Heart left ventricle (tissue), 13 donors: ENCODE measurements at regions not wholly inside any gene's neighbourhood (a gene's known extent, or its start where the extent isn't known, plus 50 kb on each side); places are given as distances from the start of the nearest gene placed in this dataset.

ENCODE experiments used
- CTCF ChIP-seq, 12 donors: fragments of 200-600 bp; sonication (generic) in 4 of 12; IDR thresholded peaks; one replicate each; pipeline versions ENCODE4 v1.5.0 to v1.8.0; 2018 to 2022; ENCODE audit warnings: antibody characterized with exemption in 12 of 12, mild to moderate bottlenecking in 5 of 12
- POLR2A ChIP-seq, 2 donors: fragments of 450-650 bp; IDR thresholded peaks; one replicate each; pipeline ENCODE4 v1.6.1; 2017; ENCODE audit warnings: antibody characterized with exemption in 2 of 2, mild to moderate bottlenecking in 2 of 2, moderate library complexity in 2 of 2
- donor health status: ischemic (EF 13 %, LVEDD 7.1; RV severe dilation, severe dysfunction).
- donor health status: DM: no; HTN: yes; CAD: no.
- donor health status: DM: no; HTN: no; CAD: no.
- donor health status: ischemic (EF 25% LVEDD 6.9; RV normal size, moderate dysfunction).
- donor health status: ischemic (EF 25% LVEDD 5.7; RV mildly dilated, moderate dysfunction).
- donor health status: ischemic (EF 35%, LVEDD 5.7; RV mildly dilated, moderate dysfunction).
- donor health status: nonischemic (EF 11% LVEDD 7.7; RV severe dilation, severe dysfunction).
- donor health status: DM: yes; HTN: yes; CAD: no.
- donor health status: PGD.
- donor health status: ischemic (EF 29% LVEDD 5.4; RV normal size, mild dysfunction).
- donor health status: nonischemic (EF 23%, LVEDD 6.1; RV moderate dilation, normal function).

GRCh38 chr5:163578652-163579051 lies 73.2 kb downstream of the MAT2B start:
- TF ChIP-seq CTCF (IDR thresholded peaks at IDR 0.05): no peak
- no peak for TF ChIP-seq POLR2A (IDR thresholded peaks at IDR 0.05)
